B cell (primary cell): ENCODE measurements at regions not wholly inside any gene's neighbourhood (a gene's known extent, or its start where the extent isn't known, plus 50 kb on each side); places are given as distances from the start of the nearest gene placed in this dataset.

Experiments
- CTCF ChIP-seq: fragments of 200-600 bp; IDR thresholded peaks from one replicate; pipeline ENCODE4 v1.8.0; 2022; ENCODE audit warnings: antibody characterized with exemption, mild to moderate bottlenecking
- EZH2 ChIP-seq: IDR thresholded peaks from 2 replicates; pipeline ENCODE4 v1.6.1; 2012; ENCODE audit warnings: borderline replicate concordance, low read depth, mild to moderate bottlenecking, moderate library complexity, low read length; ENCODE audit not compliant: insufficient read depth, poor library complexity, severe bottlenecking

- no peak for TF ChIP-seq CTCF
- TF ChIP-seq EZH2 = no peak
Measured at GRCh38 chr3:117836296-117836695, 1126.7 kb downstream of the TUSC7 start.
